ENCODE measurements at regions not wholly inside any gene's neighbourhood (a gene's known extent, or its start where the extent isn't known, plus 50 kb on each side); places are given as distances from the start of the nearest gene placed in this dataset.
A peak's percentile ranks its signal among the peaks of the same experiment; 100 is the strongest.

- no peak for FAIRE-seq
- DNase-seq (ENCODE audit: insufficient read length, low spot score): no peak
Observed at GRCh38 chr4:54484383-54484782, 173.4 kb upstream of the KIT start.

GRCh38 chr4:54487491-54487890, 170.3 kb upstream of the KIT start:
- FAIRE-seq: no peak
- no peak for DNase-seq (ENCODE audit: insufficient read length, low spot score)

- DNase-seq (ENCODE audit: insufficient read length, low spot score): no peak
- FAIRE-seq: no peak
Observed at GRCh38 chr4:54493862-54494261, 163.9 kb upstream of the KIT start.

- FAIRE-seq: no peak
Observed at GRCh38 chr4:54495091-54495490, 162.7 kb upstream of the KIT start.

DNA sequence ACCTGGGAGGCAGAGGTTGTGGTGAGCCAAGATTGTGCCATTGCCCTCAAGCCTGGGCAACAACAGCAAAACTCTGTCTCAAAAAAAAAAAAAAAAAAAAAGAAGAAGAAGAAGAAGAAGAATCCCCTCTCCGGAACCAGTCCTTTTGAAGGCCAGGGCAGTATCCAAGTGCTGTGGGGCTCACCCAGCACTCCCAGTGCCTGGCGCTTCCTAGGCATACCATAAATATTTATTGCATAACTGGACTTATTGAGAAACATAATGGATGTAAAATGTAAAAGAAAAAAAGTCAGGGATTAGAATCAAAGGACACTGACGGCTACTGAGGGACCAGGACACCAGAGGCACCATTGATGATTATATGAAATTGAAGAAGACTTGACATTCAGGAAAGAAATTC, 162.1 kb upstream of the KIT start:
- no peak for FAIRE-seq
- no peak for DNase-seq (ENCODE audit: insufficient read length, low spot score)

More at GRCh38 chr4:54495091-54495490, 162.7 kb upstream of the KIT start:
- no peak for DNase-seq (ENCODE audit: insufficient read length, low spot score)

DNA sequence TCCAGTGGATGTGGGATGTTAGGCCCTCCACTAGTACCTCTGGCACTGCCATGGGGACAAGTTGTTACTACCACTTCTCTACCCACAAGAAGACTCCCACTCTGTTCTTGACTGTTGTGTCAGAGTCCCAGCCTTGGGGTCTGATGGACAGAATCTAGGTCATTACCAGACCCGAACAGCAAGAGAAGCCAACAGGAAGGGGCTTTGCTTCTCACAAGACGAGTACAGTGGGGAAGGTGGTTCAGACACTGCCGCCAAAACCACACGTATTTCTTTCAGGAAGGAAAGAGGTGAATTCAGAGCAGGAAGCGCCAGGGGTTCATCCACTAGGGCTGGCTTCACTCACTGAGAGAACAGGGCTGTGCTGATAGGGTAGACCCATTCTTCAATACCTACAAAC, 161.3 kb upstream of the KIT start:
- DNase-seq (ENCODE audit: insufficient read length, low spot score): no peak
- no peak for FAIRE-seq

GRCh38 chr4:54497947-54498346, 159.8 kb upstream of the KIT start:
- DNase-seq (ENCODE audit: insufficient read length, low spot score): no peak

GRCh38 chr4:54498661-54499111, 159.1 kb upstream of the KIT start:
- FAIRE-seq: no peak
- DNase-seq (ENCODE audit: insufficient read length, low spot score): peak; percentile 32

More at GRCh38 chr4:54497947-54498346, 159.8 kb upstream of the KIT start:
- FAIRE-seq: no peak

DNA sequence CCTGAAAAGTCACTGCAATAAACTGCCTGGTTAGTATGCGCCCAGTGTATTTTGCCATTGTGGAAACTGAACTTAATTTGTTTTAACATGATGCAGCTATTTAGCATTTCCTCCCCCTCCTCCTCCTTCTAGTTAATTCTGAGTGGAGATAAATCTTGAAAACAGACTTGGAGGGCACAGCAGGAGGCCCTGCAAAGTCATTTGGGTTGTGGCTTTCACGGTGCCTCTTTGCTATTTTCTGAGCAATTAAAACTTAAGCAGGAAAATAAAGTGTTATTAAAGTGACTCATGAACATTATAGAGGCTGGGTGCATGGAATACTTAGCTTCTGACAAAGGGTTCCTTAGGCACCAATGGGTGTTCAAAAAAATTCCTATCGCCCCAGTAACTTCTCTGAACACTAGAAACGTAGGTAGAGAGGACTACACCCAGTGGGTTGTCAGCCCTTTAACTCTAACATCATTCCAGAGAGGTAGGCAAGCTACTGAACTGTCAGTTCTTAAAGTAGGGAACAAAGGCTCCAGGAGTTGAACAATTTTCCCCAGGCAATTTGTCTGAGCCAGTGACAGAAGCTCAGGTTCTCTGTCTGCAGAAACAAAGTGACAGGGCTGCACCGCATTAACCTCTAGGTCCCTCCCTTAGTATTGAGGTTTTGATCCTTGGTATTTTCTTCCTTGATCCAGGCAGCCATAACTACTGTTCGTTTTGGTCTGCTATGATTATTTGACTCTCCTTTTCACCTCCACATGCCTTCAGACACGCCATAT, 158.3 kb upstream of the KIT start:
- DNase-seq (ENCODE audit: insufficient read length, low spot score) (no peak), FAIRE-seq (no peak)

DNA sequence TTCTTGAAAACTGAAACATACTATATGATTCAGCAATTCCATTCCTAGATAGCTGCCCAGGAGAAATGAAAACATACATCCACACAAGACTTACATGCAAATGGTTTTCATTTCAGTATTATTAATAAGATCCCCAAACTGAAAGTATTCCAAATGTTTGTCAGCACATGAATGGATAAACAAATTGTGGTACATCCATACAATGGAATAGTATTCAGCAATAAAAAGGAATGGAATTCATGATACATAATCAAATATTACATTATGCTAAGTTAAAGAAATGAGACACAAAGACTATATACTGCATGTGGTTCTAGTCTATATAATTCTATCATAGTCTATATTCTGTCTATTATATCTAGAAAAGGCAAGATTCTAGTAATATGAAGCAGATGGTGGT, 152.4 kb upstream of the KIT start:
- no peak for DNase-seq (ENCODE audit: insufficient read length, low spot score)
- FAIRE-seq: no peak

DNA sequence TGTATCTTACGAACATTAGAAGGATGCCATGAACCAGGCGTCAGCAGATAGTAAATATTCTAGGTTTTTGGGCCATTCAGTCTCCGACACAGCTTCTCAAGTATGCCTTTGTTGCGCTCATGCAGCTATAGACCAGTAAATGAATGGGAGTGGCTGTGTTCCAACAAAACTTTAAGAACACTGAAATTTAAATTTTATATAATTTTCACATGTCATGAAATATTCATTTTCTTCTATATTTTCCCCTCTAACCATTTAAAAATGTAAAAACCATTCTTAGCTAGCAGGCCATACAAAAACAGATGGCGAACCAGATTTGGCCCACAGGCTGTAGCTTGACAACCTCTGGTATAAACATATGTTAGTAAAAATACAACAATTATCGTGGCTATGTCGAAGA, 151.8 kb upstream of the KIT start:
- FAIRE-seq (no peak), DNase-seq (ENCODE audit: insufficient read length, low spot score) (no peak)

- FAIRE-seq: no peak
- no peak for DNase-seq (ENCODE audit: insufficient read length, low spot score)
Observed at GRCh38 chr4:54509057-54509456, 148.7 kb upstream of the KIT start.

DNA sequence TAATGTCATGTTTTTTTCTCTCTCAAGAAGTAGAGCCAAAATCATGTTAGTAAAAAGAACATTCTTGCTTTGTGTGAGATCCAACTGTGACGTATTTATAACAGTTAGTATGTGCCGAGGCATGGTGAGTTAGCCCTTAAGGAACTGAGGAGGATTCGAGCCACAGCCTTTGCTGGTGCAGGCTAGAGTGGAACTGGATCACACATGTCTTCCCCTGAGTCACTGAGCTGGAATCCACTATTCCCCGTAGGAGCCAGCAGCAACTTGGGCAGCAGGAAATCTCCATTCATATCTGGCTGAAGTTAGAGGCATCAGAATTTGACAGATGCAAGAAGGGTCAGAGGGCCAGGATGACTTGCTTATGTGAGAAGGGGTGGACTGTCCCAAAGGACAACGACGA, 144.6 kb upstream of the KIT start:
- no peak for FAIRE-seq
- peak; percentile 39 for DNase-seq (ENCODE audit: insufficient read length, low spot score)

GRCh38 chr4:54513741-54514140, 144.0 kb upstream of the KIT start:
- DNase-seq (ENCODE audit: insufficient read length, low spot score): no peak
- FAIRE-seq: no peak

DNA sequence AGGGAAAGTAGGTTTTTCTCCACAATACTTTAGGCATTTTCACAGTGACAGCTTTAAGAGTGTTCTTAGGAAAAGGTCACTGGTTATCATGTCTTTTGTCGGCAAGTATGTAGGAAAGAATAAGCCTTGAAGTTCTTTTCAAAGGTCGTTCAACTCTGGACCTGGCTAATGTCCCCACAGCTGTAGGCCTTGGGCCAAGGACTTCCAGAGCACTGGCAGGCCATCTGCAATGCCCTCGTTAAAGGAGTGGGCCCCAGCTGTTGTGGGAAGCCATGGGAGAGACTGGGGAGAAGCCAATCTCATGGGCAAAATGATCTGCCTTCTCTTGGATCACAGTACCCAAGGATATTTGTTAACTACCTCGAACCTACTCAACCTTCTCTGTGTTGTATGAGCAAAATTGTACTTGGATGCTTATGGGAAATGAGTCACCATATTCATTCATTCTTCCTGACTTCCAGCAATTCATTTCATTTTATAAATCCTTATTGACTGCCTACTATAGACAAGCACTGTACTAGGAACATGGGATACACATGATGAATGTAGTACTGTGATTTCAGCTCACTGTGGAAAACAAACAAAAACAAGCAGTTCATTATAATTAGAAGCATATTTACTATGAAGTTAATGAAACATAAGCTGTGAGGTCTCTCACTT, 141.1 kb upstream of the KIT start:
- no peak for DNase-seq (ENCODE audit: insufficient read length, low spot score)
- FAIRE-seq: no peak

GRCh38 chr4:54517781-54518444, 139.8 kb upstream of the KIT start:
- DNase-seq (ENCODE audit: insufficient read length, low spot score) (no peak), FAIRE-seq (no peak)

- FAIRE-seq (peak; percentile 55), DNase-seq (ENCODE audit: insufficient read length, low spot score) (peak; percentile 46)
Observed at GRCh38 chr4:54525602-54526001, 132.2 kb upstream of the KIT start.

DNA sequence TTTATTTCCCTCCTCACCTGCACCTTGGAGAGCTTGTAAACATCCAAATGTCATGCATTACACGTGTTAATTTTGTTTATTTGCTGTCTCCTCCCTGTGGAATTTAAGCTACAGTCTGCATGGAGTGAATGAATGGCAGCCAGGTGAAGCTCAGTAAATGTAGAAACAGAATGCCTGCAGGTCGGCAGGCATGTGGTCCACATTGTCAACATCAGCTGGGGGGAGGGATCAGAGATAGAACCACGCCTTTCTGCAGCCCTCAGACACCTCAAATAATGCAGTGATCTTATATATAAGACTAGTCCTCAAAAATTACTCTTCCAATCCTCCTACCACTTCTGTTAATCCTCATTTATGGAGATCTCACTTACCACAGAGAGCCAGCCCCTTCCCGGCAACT, 131.2 kb upstream of the KIT start:
- DNase-seq (ENCODE audit: insufficient read length, low spot score) (no peak), FAIRE-seq (no peak)

GRCh38 chr4:54527532-54527931, 130.2 kb upstream of the KIT start:
- DNase-seq (ENCODE audit: insufficient read length, low spot score) (no peak), FAIRE-seq (no peak)

- DNase-seq (ENCODE audit: insufficient read length, low spot score) (no peak), FAIRE-seq (no peak)
Observed at GRCh38 chr4:54539500-54540029, 118.2 kb upstream of the KIT start.

- no peak for FAIRE-seq
Observed at GRCh38 chr4:54540931-54541330, 116.8 kb upstream of the KIT start.

More at GRCh38 chr4:54540931-54541330, 116.8 kb upstream of the KIT start:
- DNase-seq (ENCODE audit: insufficient read length, low spot score): no peak

All from HTR-8/SVneo (cell line).